Fibroblast of lung (primary cell): ENCODE measurements at regions not wholly inside any gene's neighbourhood (a gene's known extent, or its start where the extent isn't known, plus 50 kb on each side); places are given as distances from the start of the nearest gene placed in this dataset.

Experiments used
- EZH2 ChIP-seq: IDR thresholded peaks from 2 replicates; pipeline ENCODE4 v1.5.1; 2012; ENCODE audit warnings: low read length, control low read depth, mild to moderate bottlenecking; ENCODE audit errors: missing control alignments
- TF ChIP-seq, protein P1 (sequence below), 2 donors: IDR thresholded peaks in 1 of 2; conservative IDR thresholded peaks in 1 of 2; 1 replicate in 1 of 2; 2 replicates in 1 of 2; pipeline ENCODE4 v1.5.1; 2011 to 2012; ENCODE audit warnings: low read length in 2 of 2, control low read depth in 1 of 2, inconsistent platforms in 1 of 2, low read depth in 1 of 2, mild to moderate bottlenecking in 1 of 2

DNA sequence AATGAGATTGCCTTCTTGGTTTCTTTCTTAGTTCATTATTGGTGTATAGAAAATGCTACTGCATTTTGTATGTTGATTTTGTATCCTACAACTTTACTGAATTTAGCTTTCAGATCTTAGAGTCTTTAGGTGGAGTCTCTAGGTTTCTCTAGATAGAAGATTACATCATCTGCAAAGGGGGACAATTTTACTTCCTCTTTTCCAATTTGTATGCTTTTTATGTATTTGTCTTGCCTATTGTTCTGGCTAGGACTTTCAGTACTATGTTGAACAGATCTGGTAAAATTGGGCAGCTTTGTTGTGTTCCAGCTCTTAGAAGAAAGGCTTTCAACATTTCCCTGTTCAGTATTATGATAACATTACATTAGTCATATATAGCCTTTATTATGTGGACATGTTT is 101.0 kb upstream of the SPRY2 start:
- TF ChIP-seq, protein P1, sequence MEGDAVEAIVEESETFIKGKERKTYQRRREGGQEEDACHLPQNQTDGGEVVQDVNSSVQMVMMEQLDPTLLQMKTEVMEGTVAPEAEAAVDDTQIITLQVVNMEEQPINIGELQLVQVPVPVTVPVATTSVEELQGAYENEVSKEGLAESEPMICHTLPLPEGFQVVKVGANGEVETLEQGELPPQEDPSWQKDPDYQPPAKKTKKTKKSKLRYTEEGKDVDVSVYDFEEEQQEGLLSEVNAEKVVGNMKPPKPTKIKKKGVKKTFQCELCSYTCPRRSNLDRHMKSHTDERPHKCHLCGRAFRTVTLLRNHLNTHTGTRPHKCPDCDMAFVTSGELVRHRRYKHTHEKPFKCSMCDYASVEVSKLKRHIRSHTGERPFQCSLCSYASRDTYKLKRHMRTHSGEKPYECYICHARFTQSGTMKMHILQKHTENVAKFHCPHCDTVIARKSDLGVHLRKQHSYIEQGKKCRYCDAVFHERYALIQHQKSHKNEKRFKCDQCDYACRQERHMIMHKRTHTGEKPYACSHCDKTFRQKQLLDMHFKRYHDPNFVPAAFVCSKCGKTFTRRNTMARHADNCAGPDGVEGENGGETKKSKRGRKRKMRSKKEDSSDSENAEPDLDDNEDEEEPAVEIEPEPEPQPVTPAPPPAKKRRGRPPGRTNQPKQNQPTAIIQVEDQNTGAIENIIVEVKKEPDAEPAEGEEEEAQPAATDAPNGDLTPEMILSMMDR (conservative IDR thresholded peaks at IDR 0.05 in 1 of 2, IDR thresholded peaks at IDR 0.05 in 1 of 2; ENCODE audit: low read depth in 1 of 2, low read length in 2 of 2): no peak
- no peak for TF ChIP-seq EZH2
